NCI-H2171 treated with DMSO at 0.1 percent for 48 hours (cell line): ENCODE measurements at regions not wholly inside any gene's neighbourhood (a gene's known extent, or its start where the extent isn't known, plus 50 kb on each side); places are given as distances from the start of the nearest gene placed in this dataset.
A peak's percentile ranks its signal among the peaks of the same experiment; 100 is the strongest.
"Not testable (repeated sequence)": the region's sequence is repeated elsewhere in the genome, so short reads cannot be mapped to it uniquely, and the experiment has no call there.

Experiments used
- DNase-seq: peaks from one replicate; lab custom pipeline; 2025; lab: John Stamatoyannopoulos, UW

DNA sequence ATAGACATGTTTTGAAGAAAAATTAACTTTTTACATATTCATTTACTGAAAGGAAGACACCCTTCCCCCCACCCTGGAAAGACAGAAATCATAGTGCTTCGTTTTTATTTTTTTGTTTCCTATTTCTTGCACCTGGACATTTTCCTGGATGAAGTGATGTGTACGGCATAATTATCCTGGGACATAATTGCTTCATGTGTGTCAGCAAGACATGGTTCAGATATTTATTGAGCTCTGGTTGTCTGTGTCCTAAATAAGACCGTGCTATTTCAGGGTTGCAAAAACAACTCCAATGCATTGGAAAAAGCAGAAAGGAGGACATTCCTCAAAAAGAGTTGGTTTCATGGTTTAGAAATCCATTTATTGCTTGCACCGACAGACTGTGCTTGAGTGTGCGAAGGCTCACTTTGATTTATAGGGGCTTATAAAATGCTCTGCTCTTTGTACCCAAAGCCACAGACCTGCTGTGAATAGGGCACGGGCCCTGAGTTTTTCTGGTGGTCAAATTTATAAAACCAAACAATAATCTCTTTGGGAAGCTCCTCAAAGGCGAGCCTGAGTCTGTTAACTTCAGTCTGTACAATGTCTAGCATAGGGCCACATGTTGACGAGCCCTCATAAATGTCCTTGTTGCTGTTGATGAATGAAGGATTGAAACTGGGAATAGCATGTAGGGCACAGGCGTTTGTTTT lies 179.5 kb downstream of the SOX4 start:
- DNase-seq, result no peak

DNA sequence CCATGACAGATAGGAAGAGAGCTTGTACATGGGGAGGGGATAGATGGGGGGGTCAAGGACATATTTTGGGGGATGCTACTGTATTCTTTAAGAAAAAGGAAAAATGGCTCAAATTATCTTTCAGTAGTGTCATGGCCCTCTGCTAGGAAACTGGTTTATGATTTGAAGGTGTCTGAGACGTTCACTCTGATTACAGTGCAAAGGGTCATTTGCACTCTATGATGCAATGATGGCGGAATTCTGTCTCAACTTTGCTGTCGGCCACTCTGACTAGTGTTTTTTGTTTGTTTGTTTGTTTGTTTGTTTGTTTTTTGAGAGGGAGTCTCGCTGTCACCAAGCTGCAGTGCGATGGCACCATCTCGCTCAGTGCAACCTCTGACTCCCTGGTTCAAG lies 180.0 kb downstream of the SOX4 start:
- DNase-seq, result no peak

DNA sequence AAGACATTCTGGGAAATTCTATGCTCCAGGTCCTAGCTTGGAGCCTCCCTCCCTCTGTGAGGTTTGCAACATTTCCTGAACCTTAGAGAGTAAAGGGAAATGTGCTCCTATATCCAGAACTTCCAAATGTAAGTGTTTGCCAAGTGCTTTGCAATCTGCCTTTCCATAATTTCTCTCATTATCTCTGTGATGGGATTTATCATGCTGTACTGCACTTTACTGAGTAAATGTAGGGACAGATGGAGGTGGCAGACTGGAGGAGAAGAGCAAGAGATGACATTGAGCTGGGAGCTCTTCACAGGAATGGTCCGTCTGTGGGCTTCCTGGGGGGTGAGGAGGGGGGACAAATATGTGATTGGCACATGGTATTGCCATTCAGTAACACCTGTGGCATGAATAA lies 184.3 kb downstream of the SOX4 start:
- DNase-seq, result peak; percentile 98

DNA sequence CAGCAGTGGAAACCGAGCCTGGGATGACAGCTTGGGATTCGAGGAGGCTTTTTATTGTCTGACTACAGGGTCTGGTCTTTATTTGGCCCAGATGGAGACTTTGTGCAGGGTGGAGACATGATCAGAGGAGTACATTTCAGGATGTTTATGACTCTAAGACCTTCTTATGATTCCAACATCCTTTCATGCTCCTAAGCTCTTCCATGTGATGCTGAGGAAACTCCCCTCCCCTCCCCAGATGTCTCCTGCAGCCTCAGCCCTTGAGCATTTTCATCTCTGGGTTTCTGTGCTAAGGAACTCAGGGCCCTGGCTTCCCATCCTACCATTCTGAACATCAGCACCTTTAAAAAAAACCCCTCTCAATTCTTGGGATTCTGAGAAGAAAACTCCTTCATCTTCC lies 186.6 kb downstream of the SOX4 start:
- DNase-seq, result no peak

DNA sequence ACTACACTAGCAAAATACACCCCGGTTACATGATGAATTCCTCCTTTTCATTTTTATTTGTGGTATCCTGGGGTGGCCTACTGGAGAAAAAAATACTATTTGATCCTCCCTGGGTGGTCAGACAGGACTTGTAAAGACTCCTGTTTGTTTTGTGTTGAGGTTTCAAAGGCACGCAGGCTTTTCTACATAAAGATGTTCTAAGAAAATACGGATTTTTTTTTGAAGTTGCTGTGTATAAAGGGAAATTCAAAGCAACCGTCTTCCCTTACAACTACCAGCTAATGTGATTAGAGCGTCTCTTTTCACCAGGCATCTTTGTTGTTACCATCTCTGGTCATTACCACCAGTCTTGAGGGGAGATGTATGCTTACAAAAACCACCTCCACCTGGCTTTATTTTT lies 187.1 kb downstream of the SOX4 start:
- no peak for DNase-seq

DNA sequence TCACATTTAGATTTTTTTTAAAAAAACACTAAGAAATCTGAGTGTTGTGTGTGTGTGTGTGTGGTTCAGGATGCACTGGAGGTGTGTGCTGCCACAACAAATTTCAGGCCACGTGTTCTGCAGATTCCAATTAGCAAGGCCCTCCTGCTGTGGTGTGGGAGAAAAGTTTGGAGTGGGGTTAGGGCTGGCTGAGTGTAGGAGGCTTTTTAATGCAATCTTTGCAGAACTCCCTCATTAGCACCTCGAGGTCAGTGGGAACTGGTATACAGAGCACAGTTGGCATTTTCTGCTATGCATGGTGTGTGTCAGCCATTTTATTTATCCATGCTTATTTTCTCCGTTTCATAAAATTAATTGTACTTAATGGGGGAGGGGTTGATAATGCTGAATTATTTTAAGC lies 187.6 kb downstream of the SOX4 start:
- no peak for DNase-seq

DNA sequence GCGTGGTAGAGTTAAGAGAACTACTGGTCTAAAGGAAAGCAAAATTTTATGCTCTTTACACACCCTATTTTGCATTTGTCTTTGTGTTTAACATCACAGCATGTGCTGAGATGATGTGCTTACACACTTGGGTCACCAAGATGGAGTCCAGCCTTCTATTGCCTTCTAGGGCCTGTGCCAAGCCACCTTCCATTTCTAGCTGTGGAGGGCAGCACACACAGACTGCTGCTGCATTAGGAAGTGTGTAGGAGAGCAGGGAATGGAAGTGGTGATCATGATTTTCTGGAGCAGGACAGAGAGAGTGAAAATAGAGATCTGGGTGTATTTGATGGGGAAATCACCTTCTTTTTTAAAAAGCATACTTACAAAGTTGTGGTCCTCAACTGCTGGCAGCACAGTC lies 191.6 kb downstream of the SOX4 start:
- DNase-seq, result no peak

DNA sequence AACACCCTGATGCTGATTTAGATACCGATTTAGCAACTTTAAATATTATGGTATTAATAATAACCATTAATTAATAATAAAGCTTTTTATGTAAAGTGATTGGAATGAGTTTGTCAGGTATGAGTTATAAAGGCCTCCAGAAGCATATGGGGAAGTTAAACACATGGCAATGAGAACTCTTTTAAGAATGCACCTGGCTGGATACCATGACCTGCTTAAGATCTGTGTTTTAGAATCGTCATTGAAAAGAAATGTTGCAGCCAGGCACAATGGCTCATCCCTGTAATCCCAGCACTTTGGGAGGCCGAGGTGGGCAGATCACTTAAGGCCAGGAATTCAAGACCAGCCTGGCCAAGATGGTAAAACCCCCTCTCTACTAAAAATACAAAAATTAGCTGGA lies 197.5 kb downstream of the SOX4 start:
- DNase-seq, result no peak

DNA sequence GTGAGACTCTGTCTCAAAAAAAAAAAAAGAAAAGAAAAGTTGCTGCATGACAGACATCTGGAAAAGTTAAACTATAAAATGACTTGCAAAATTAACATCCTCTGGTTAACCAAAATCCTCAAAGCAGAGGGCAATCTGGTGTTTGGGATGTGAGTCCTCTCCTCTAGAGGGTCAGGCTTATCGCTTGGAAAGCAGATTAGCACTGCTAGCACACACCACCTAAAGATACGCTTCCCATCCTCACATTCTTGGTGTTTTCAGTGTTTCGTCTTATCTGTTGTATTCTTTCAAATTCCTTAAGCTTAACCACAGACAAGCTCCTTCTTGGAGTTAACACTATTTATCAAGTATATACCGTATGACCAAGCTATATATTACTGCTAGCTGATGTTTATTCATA lies 198.0 kb downstream of the SOX4 start:
- no peak for DNase-seq

DNA sequence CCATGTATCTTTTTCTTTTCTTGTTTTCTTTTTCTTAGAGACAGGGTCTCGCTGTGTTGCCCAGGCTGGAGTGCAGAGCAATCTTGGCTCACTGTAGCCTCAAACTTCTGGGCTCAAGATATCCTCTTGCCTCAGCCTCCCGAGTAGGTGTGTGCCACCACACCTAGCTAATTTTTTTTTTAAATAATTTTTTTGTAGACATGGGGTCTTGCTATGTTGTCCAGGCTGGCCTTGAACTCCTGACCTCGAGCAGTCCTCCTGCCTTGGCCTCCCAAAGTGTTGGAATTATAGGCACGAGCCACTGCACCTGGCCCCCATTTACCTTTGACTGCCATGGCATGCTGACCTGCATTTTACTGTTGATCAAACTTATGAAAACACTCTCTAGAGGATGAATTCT lies 198.6 kb downstream of the SOX4 start:
- no peak for DNase-seq

DNA sequence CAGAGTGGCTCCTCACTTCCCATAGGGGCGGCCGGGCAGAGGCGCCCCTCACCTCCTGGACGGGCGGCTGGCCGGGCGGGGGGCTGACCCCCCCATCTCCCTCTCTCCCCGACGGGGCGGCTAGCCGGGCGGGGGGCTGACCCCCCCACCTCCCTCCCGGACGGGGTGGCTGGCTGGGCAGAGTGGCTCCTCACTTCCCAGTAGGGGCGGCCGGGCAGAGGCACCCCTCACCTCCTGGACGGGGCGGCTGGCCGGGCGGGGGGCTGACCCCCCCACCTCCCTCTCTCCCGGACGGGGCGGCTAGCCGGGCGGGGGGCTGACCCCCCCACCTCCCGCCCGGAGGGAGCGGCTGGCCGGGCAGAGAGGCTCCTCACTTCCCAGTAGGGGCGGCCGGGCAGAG lies 203.4 kb downstream of the SOX4 start:
- not testable (repeated sequence) for DNase-seq

DNA sequence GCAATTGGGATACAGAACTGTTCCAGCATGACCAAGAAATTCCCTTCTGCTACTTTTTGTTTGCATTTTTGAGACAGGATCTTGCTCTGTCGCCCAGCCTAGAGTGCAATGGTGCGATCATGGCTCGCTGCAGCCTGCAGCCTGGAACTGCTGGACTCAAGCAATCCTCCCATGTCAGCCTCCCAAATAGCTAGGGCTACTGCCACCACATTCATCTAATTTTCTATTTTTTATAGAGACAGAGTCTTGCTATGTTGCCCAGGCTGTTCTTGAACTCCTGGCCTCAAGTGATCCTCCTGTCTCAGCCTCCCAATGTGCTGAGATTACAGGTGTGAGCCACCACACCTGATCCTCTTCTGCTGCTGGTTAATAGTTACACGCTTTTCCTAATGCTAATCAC lies 204.9 kb downstream of the SOX4 start:
- DNase-seq, result no peak

DNA sequence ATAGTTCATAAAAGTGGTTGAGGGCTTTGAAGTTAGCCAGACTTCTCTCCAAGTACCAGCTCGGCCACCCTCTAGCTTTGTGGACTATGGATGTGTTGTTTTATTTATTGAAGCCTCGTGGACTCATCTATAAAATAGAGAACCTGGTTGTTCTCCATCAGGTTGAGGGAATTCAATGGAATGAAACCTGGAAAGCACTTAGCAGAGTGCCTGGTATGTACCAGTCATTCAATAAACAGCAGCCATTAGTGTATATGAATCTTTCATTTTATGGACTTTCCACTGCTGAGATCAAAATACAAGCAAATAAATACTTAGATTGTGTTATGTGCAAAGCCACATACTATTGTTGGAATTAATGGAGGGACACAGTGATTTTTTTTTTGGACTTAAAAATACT lies 206.8 kb downstream of the SOX4 start:
- no peak for DNase-seq

DNA sequence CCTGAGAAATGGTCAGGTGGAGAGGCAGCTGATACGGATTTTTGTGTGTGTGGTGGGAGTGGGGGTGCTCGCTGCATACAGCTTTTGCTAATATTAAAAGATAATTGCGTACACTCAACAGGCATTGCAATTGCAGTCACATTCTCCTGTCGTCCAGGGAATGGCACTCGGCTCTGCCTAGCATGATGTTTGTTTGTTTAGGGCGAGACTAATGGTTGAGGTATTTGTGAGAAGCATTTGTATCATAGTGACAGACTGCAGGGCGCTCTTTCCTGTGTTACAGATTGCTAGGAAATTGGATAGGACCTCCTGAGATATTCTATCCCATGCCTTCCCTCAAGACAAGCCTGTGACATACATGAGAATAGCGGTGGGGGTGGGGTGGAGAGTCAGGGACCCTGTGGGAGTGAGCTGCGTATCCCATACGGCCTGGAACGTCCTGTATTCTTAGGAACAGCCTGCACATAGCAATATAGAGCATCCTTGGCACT lies 207.4 kb downstream of the SOX4 start:
- peak; percentile 96 for DNase-seq

DNA sequence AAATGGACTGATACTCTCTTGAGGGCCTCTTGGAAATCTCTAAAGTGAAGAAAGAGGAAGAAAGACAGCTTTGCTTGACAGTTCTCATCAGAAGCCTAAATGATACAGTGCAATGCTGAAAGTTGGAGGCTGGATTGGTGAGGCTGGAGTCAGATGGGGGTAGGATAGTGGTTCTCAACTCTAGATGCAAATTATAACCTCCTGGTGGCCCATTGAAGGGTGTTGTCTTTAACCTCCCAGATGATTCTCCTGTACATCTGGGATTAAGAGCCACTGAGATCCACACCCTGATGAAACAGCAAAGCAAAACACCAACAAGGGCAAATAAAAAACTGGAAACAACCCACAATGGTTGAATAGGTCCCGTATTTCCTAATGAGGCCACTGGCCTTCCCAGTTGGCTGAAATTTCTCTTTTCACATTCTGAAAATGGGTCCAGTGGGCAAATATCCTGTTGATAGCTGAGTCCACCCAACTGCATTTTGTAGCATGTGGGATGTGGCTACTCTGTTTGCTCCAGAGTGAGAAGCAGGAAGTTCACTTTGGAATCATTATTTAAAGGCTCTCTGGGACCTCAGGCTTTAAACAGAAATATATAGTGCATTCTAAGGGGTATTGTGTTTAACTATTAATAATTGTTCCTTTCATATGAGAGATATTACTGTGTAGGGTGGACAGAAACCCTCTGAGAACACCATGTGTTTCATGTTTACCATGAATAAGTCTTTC lies 208.1 kb downstream of the SOX4 start:
- no peak for DNase-seq

DNA sequence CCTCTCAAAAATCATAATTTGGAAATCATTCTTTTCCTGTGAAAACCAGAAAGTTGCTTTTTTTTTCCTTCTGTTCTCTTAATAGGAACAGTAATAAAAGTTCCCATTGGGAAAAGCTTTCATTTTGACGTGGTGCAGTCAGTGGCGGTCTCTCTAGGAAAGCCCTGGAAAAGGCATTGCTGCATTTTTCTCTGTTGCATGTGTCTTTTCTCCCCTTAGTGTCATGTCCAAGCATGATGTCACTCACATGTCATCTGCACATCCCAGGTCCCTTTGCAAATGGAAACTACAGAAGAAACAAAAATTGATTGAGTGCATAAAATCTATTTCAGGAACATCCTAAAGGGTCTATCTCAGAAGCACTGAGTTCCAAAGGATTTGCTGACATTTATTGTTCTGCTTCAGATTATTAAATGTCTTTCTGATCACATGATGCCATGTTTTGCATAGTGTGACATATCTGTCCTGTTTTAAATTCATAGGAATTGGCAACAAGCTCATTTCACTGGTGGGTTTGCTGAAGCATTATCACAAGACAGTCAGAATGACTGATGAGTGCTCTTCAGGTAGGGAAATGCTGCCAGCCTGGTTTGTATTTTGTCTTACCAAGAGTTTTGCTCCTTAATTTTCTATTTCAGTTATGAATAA lies 208.7 kb downstream of the SOX4 start:
- DNase-seq, result no peak

DNA sequence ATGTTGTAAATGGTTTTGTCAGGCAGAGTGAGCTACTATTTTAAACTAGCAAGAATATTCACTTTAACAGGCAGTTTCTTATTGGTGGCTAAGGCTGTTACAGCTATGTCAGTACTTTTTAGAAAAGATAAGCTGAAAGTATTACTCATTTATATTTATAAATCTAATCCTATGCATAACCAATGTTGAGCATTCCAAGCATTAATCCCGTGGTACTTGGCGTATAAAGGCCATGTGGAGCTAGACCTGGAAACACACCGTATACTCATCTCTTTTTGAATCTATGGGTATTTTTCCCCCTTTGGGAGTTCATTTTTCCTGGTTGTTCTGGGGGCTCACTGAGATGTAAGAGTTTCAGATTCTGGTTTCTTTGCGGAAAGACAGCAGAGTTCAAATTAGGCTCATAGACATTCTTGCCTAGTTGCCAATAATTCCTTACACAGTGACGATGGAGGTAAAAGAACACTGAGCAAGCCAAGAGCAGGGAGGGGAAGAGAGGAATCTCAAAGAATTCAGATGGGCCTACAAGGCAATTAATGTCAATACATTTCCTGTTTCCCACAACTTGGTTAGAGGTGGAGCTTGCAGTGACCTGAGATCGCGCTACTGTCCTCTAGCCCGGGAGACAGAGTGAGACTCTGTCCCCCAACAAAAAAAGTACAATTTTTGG lies 211.5 kb downstream of the SOX4 start:
- DNase-seq, result no peak

DNA sequence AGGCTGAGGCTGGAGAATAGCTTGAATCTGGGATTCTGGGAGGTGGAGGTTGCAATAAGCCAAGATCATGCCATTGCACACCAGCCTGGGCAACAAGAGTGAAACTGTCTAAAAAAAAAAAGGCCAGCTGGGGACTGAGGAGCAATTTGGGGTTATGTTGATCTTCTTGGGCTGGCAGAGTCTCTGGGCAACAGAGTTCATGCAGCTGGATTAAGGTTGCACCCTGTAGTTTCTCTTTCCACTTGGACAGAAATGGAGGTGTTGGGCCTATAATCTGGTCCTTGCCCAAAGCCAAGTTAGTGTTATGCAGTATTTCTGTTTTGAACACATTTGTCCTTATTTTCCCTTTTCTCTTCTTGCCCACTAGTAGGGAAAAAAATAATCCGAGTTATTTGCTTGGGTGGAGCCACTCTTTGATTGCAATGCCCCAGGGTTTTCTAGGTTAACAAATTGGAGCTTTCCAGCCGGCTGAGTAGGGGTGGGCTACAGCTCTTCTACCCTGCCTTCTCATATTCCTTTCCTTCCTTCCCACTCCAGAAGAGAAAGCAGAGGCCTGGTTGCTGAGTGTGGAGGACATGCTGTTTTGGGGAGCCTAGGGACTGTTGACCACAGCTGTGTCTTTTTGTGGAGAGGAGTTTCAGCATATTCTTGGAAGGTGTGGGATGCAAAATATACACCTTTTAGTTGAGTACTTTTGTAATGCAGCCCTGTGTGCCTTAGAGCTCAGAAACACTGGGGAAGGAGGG lies 213.9 kb downstream of the SOX4 start:
- peak; percentile 37 for DNase-seq

DNA sequence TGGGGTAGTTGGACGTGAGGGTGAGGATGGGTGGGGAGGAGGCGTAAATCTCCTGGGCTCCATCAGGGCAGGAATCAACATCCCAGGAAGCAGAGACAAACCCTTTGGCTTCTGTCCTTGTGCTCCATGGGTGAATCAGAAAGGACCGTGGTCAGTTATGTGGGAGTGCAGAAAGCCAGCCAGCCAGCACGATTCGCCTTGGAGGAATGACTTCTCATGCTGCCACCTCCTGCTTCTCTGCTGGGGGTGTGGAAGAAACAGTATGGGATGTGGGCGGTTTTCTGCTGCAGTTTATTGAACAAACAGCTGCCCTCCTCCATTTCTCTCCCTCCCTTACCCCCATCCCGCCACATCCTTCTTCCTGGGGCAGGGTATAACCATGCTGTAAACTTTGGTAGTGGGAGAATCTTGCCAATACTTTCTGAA lies 214.5 kb downstream of the SOX4 start:
- no peak for DNase-seq

DNA sequence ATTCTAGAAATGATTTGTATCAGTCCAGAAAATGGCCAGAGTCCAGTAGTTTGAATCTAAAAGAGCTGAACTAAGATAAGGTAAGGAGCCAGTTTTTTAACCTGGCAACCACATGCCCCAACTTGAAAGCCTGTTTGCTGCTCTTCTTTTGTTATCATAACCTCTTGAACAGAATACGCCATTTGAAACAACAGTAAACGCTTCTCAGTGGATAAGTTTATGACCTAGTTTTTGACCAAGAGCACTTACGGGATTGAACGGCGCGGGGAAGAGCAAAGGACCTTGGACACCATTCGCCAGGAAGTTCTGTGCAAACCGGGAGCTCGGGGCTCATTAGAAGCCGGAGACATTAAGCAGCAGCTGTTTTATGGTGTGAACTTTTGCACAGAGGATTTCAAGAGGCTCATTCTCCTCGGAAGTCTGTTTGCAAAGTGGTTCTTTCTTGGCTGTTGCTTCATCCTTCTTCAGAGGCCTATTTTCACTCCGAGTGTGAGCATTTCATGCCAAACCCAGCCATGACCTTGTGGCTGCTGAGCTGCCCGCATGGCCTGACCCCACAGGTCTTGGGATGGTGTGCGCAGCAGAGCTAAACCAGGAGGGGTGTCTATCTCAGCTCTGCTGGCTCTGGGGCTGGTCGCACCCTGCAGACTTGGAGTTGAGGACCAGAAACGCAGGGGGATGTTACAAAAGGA lies 215.1 kb downstream of the SOX4 start:
- DNase-seq, result no peak

DNA sequence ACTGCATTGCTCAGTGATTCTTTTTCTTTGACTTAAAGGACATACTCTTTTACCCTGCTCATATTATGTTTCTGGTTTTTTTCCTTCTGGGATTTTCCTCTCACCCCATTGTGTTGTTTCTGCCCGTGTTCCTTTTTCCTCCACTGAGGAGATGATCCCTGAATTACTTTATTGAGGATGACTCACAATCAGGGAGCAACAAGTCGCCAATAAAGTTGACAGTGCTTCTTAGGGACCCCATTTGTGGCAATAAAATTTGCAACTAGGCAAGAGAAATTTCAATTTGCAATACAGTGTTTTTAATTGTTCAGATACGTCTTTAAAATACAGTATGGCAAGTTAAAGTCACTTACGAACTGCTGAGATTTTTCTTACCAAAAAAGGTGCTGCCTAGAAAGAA lies 217.9 kb downstream of the SOX4 start:
- no peak for DNase-seq
